ENCODE measurements at regions not wholly inside any gene's neighbourhood (a gene's known extent, or its start where the extent isn't known, plus 50 kb on each side); places are given as distances from the start of the nearest gene placed in this dataset.

- no peak overlapping the region for H3K4me3 ChIP-seq (ENCODE audit: low read length in 3 of 3)
- H3K36me3 ChIP-seq (ENCODE audit: control insufficient read depth in 2 of 3, insufficient read depth in 3 of 3, low read length in 3 of 3): no peaks in the 10 kb centered on the region
- no peak overlapping the region for H3K9ac ChIP-seq (ENCODE audit: low read length in 3 of 3)
- intact Hi-C loops (cut with DNase I): no loop called here
- no peak for TF ChIP-seq CTCF (IDR thresholded peaks at IDR 0.05; ENCODE audit: borderline replicate concordance, extremely low read depth, insufficient read depth)
- H3K4me1 ChIP-seq (ENCODE audit: control insufficient read depth in 2 of 3, insufficient read depth in 2 of 3, low read depth in 1 of 3, low read length in 3 of 3): no peaks in the 10 kb centered on the region
- DNase-seq (no peak), FAIRE-seq (no peak)
- peaks cover 0 to 2% (median 2%) of the 10 kb centered on the region in 3 donors for H3K9me3 ChIP-seq (ENCODE audit: control insufficient read depth in 2 of 3, insufficient read depth in 1 of 3, low read length in 3 of 3)
- H3K27ac ChIP-seq (ENCODE audit: low read depth in 2 of 2, low read length in 2 of 2): no peak overlapping the region
- H3K27me3 ChIP-seq (ENCODE audit: control insufficient read depth, insufficient read depth, low read length): no peaks in the 10 kb centered on the region
Measured at GRCh38 chr6:65903992-65904391, 197.0 kb upstream of the EYS start.

GRCh38 chr6:65900928-65901327 is 193.9 kb upstream of the EYS start:
- intact Hi-C loops (cut with DNase I): no loop called here
- no peak for FAIRE-seq
- no peaks in the 10 kb centered on the region for H3K36me3 ChIP-seq (ENCODE audit: control insufficient read depth in 2 of 3, insufficient read depth in 3 of 3, low read length in 3 of 3)

GRCh38 chr6:65896140-65896539 is 189.1 kb upstream of the EYS start:
- TF ChIP-seq CTCF (IDR thresholded peaks at IDR 0.05; ENCODE audit: borderline replicate concordance, extremely low read depth, insufficient read depth): no peak
- DNase-seq: no peak
- Histone ChIP-seq H3K27ac (ENCODE audit: low read depth in 2 of 2, low read length in 2 of 2) (no peak overlapping the region), H3K27me3 (ENCODE audit: control insufficient read depth, insufficient read depth, low read length) (no peaks in the 10 kb centered on the region), H3K9me3 (ENCODE audit: control insufficient read depth in 2 of 3, insufficient read depth in 1 of 3, low read length in 3 of 3) (no peaks in the 10 kb centered on the region), H3K4me3 (ENCODE audit: low read length in 3 of 3) (no peak overlapping the region), H3K4me1 (ENCODE audit: control insufficient read depth in 2 of 3, insufficient read depth in 2 of 3, low read depth in 1 of 3, low read length in 3 of 3) (no peaks in the 10 kb centered on the region), H3K9ac (ENCODE audit: low read length in 3 of 3) (no peak overlapping the region), H3K36me3 (ENCODE audit: control insufficient read depth in 2 of 3, insufficient read depth in 3 of 3, low read length in 3 of 3) (no peaks in the 10 kb centered on the region)
- intact Hi-C loops (cut with DNase I): no loop called here
- no peak for FAIRE-seq

More at GRCh38 chr6:65900928-65901327, 193.9 kb upstream of the EYS start:
- no peak for TF ChIP-seq CTCF (IDR thresholded peaks at IDR 0.05; ENCODE audit: borderline replicate concordance, extremely low read depth, insufficient read depth)
- no peak overlapping the region for H3K9ac ChIP-seq (ENCODE audit: low read length in 3 of 3)
- DNase-seq: no peak
- H3K27ac ChIP-seq (ENCODE audit: low read depth in 2 of 2, low read length in 2 of 2): no peak overlapping the region
- H3K27me3 ChIP-seq (ENCODE audit: control insufficient read depth, insufficient read depth, low read length): no peaks in the 10 kb centered on the region
- H3K4me1 ChIP-seq (ENCODE audit: control insufficient read depth in 2 of 3, insufficient read depth in 2 of 3, low read depth in 1 of 3, low read length in 3 of 3): no peaks in the 10 kb centered on the region
- no peak overlapping the region for H3K4me3 ChIP-seq (ENCODE audit: low read length in 3 of 3)
- peaks cover 0 to 2% (median 0%) of the 10 kb centered on the region in 3 donors for H3K9me3 ChIP-seq (ENCODE audit: control insufficient read depth in 2 of 3, insufficient read depth in 1 of 3, low read length in 3 of 3)

- DNase-seq (no peak), FAIRE-seq (no peak)
- intact Hi-C loops (cut with DNase I): no loop called here
- Histone ChIP-seq H3K9me3 (ENCODE audit: control insufficient read depth in 2 of 3, insufficient read depth in 1 of 3, low read length in 3 of 3) (no peaks in the 10 kb centered on the region), H3K27ac (ENCODE audit: low read depth in 2 of 2, low read length in 2 of 2) (no peak overlapping the region), H3K27me3 (ENCODE audit: control insufficient read depth, insufficient read depth, low read length) (no peaks in the 10 kb centered on the region), H3K4me3 (ENCODE audit: low read length in 3 of 3) (no peak overlapping the region), H3K36me3 (ENCODE audit: control insufficient read depth in 2 of 3, insufficient read depth in 3 of 3, low read length in 3 of 3) (no peaks in the 10 kb centered on the region), H3K9ac (ENCODE audit: low read length in 3 of 3) (no peak overlapping the region), H3K4me1 (ENCODE audit: control insufficient read depth in 2 of 3, insufficient read depth in 2 of 3, low read depth in 1 of 3, low read length in 3 of 3) (no peaks in the 10 kb centered on the region)
- no peak for TF ChIP-seq CTCF (IDR thresholded peaks at IDR 0.05; ENCODE audit: borderline replicate concordance, extremely low read depth, insufficient read depth)
Measured at GRCh38 chr6:65876668-65877067, 169.6 kb upstream of the EYS start.
